K562 (cell line): ENCODE measurements at regions not wholly inside any gene's neighbourhood (a gene's known extent, or its start where the extent isn't known, plus 50 kb on each side); places are given as distances from the start of the nearest gene placed in this dataset.
A peak's percentile ranks its signal among the peaks of the same experiment; 100 is the strongest.

Experiments
- ATAC-seq: fragments of 200-7000 bp; cut with Tn5 transposase; 3 replicates; pipeline ENCODE4 v1.9.1; 2020; ENCODE audit warnings: moderate library complexity
- BruUV-seq: library from RNA; stranded (reverse); fragments of 400-500 nt; replicated peaks from 2 replicates; lab custom pipeline; 2021; lab: Mats Ljungman, UMichigan
- CTCF ChIA-PET: fragments of 300-600 bp; formaldehyde crosslinking; extraction: SDS; loops from one replicate; lab custom pipeline; 2021; ENCODE audit warnings: low intra/inter-chr PET ratio; lab: Yijun Ruan, JAX
- POLR2A ChIA-PET: fragments of 300-600, 350-650 bp; sonication (Branson Sonifier 250); formaldehyde crosslinking; extraction: SDS; loops from one replicate; lab custom pipeline; 2021; ENCODE audit warnings: antibody characterized with exemption, inconsistent platforms; lab: Yijun Ruan, JAX
- DNase-seq, 4 experiments: peaks; one replicate each; pipeline versions ENCODE4 v3.0.0 to v3.0.0-alpha.2; 2011 to 2018; ENCODE audit warnings: low spot score in 3 of 4, mixed read lengths in 3 of 4; ENCODE audit errors: extremely low read depth in 1 of 4
- FAIRE-seq: peaks from 2 replicates; lab custom pipeline; 2011; peaks lifted over from hg19 to GRCh38; lab: Jason Lieb, UNC
- H2AFZ ChIP-seq: 2 replicates; pipeline ENCODE4 v1.6.0; 2011; ENCODE audit warnings: low read depth, low read length, control low read depth, inconsistent platforms
- H3K27ac ChIP-seq: fragments of 200-600 bp; 3 replicates; pipeline ENCODE4 v1.8.0; 2011; ENCODE audit warnings: low read depth, mild to moderate bottlenecking, control low read depth, inconsistent platforms, low read length, moderate library complexity, mixed read lengths; ENCODE audit errors: extremely low read depth
- H3K27me3 ChIP-seq, 2 experiments: fragments of 300-600 bp in 1 of 2; 2 replicates in 1 of 2; 3 replicates in 1 of 2; pipeline versions ENCODE4 v1.6.0 to v1.8.0; 2011; ENCODE audit warnings: inconsistent platforms in 2 of 2, low read length in 2 of 2, mild to moderate bottlenecking in 1 of 2, mixed read lengths in 1 of 2, moderate library complexity in 1 of 2; ENCODE audit not compliant: control insufficient read depth in 2 of 2, insufficient read depth in 2 of 2
- H3K36me3 ChIP-seq: fragments of 300-600 bp; 3 replicates; pipeline ENCODE4 v1.8.0; 2011; ENCODE audit warnings: mild to moderate bottlenecking, low read length, inconsistent platforms; ENCODE audit not compliant: control insufficient read depth, insufficient read depth
- H3K4me1 ChIP-seq, 2 experiments: fragments of 200-600 bp in 1 of 2; replicated peaks in 1 of 2; 2 replicates in 1 of 2; 3 replicates in 1 of 2; pipeline versions ENCODE4 v1.5.1 to v1.8.0; 2011; ENCODE audit warnings: inconsistent platforms in 2 of 2, low read length in 2 of 2, mild to moderate bottlenecking in 1 of 2, mixed read lengths in 1 of 2, moderate library complexity in 1 of 2; ENCODE audit not compliant: control insufficient read depth in 2 of 2, insufficient read depth in 2 of 2
- H3K4me2 ChIP-seq: 2 replicates; pipeline ENCODE4 v1.6.1; 2011; ENCODE audit warnings: low read length, control low read depth, inconsistent platforms, mixed read lengths; ENCODE audit not compliant: insufficient read depth
- H3K4me3 ChIP-seq: fragments of 200-600 bp; sonication (generic), shearing (Covaris generic); 2 replicates; pipeline ENCODE4 v1.5.1; 2016; ENCODE audit warnings: control low read depth, inconsistent platforms
- H3K79me2 ChIP-seq: fragments of 200-600 bp; 3 replicates; pipeline ENCODE4 v1.8.0; 2011; ENCODE audit warnings: low read length, inconsistent platforms; ENCODE audit not compliant: control insufficient read depth, insufficient read depth
- H3K9ac ChIP-seq, 2 experiments: 2 replicates each; pipeline versions ENCODE4 v1.6.0 to v1.6.1; 2011; ENCODE audit warnings: low read depth in 2 of 2, low read length in 2 of 2, control low read depth in 1 of 2, inconsistent platforms in 1 of 2, mild to moderate bottlenecking in 1 of 2, mixed read lengths in 1 of 2; ENCODE audit not compliant: insufficient read depth in 1 of 2
- H3K9me1 ChIP-seq: one replicate; pipeline ENCODE4 v1.6.0; 2011; ENCODE audit warnings: inconsistent platforms, mild to moderate bottlenecking, low read length, moderate library complexity; ENCODE audit not compliant: control insufficient read depth, insufficient read depth
- H3K9me3 ChIP-seq: replicated peaks from 2 replicates; pipeline ENCODE4 v1.5.1; 2011; ENCODE audit warnings: low read depth, low read length, inconsistent platforms; ENCODE audit not compliant: control insufficient read depth, insufficient read depth
- H4K20me1 ChIP-seq: replicated peaks from 2 replicates; pipeline ENCODE4 v1.6.1; 2011; ENCODE audit warnings: low read length, inconsistent platforms, mixed read lengths; ENCODE audit not compliant: control insufficient read depth, insufficient read depth
- NFIC ChIP-seq: fragments of 450-650 bp; IDR thresholded peaks from 2 replicates; pipeline ENCODE4 v1.6.1; 2017; ENCODE audit warnings: mild to moderate bottlenecking, inconsistent platforms
- RBM22 ChIP-seq: fragments of 200-400 bp; formaldehyde crosslinking; IDR thresholded peaks from 2 replicates; pipeline ENCODE4 v1.6.1; 2018; ENCODE audit warnings: low read length, low read depth; ENCODE audit not compliant: poor library complexity, severe bottlenecking
- RFX1 ChIP-seq: fragments of 450-650 bp; IDR thresholded peaks from 2 replicates; pipeline ENCODE4 v1.6.1; 2016; ENCODE audit warnings: mild to moderate bottlenecking, moderate library complexity
- WGBS: fragments of 100-300 bp; shearing (Covaris generic); methylation state at CpG from one replicate; pipeline ENCODE4 v1.1.6; 2016; ENCODE audit warnings: low coverage, mixed read lengths; ENCODE audit not compliant: insufficient coverage; ENCODE audit errors: missing lambda C conversion rate; 5-methylcytosine and 5-hydroxymethylcytosine counted together
- in situ Hi-C: fragments of 300-500 bp; cut with MboI; formaldehyde crosslinking; loops from 4 replicates; pipeline ENCODE4 v1.15.0; 2018; ENCODE audit warnings: inconsistent platforms, mixed read lengths
- intact Hi-C: fragments of 100-400 bp; cut with micrococcal nuclease; formaldehyde crosslinking; loops from 2 replicates; pipeline ENCODE4 v1.14.2; 2022
- TF ChIP-seq, protein P1 (sequence below): fragments of 250-450 bp; sonication (Bioruptor Pico); IDR thresholded peaks from 2 replicates; pipeline ENCODE4 v1.6.1; 2021; ENCODE audit warnings: mild to moderate bottlenecking
- TF ChIP-seq, protein P2 (sequence below), 2 experiments: fragments of 450-650 bp; IDR thresholded peaks; 2 replicates each; pipeline ENCODE4 v1.6.1; 2018; ENCODE audit warnings: mild to moderate bottlenecking in 2 of 2, low read depth in 1 of 2; ENCODE audit not compliant: partially characterized antibody in 2 of 2

DNA sequence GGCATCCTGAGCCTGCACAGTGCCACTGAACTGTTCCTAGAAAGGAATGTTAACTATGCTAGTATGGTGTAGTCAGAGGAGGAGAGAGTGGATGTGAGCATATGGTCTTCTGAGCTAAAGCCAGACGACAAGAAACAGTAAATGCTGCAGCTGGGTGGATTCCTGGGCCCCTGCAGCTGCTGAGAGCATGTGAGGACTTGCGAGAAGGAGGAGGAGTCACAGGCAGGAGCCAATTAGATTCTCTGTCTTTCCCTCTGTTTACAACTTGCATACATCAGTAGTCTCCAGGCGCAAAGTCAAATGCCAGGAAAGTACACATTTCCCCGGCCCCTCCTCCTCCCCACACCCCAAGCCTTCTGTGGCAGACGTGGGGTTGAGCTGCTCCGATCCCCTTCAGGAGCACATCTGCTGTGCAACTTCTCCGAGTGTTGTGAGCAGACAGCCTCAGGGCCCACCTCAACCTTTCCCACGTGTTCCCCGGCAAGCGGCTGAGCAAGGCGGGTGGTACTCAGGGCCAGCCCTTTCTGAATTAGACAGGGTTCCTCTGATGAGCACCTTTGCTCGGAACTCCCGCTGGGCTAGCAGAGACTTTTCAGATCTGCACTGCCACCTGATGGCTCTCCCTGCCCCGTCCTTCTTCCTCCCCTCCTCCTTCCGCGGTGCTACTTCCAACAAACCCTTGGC, 108.7 kb upstream of the ATP6AP2 start (continued):
- no peak for TF ChIP-seq RBM22

DNA sequence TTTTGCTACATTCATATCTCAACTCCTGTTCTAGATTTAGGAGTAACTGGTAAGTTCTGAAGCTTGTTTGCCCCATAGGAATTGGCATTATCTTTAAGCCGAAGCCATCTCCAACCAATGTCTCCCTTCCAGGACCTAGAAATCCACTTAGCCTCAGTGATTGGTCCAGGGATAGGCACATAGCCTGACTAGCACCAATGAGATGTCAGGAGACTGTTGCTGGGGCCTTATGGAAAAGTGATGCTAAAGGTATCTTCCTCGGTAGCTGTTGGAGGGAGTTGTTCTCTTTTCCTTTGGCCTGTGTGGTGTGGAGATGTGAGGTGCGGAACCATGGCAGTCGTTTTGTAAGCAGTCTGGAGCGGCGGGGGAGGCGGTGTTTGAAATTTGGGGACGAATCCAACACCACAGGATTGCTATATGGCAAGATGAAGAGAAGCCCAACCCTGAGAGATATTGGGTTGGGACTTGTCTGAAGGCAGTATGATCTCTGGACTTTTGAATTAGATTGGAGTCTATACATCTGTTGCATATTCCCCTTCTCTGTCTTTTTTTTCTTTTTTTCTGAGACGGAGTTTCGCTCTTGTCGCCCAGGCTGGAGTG, 109.8 kb upstream of the ATP6AP2 start:
- WGBS, result 27% methylated on average over 6 of the region's 11 CpGs
- Histone ChIP-seq H3K9me3 (no peaks in the 10 kb centered on the region), H3K4me3 (no peak overlapping the region), H3K4me1 (peaks cover 3 to 5% of the 10 kb centered on the region in 2 experiments; a peak in 2 of 5 replicates), H3K27ac (no peak overlapping the region), H4K20me1 (no peaks in the 10 kb centered on the region), H3K79me2 (no peaks in the 10 kb centered on the region), H3K9me1 (no peaks in the 10 kb centered on the region), H3K27me3 (no peaks in the 10 kb centered on the region), H2AFZ (no peak overlapping the region), H3K4me2 (no peak overlapping the region), H3K9ac (no peak overlapping the region), H3K36me3 (no peaks in the 10 kb centered on the region)
- FAIRE-seq, result no peak
- TF ChIP-seq, protein P1, sequence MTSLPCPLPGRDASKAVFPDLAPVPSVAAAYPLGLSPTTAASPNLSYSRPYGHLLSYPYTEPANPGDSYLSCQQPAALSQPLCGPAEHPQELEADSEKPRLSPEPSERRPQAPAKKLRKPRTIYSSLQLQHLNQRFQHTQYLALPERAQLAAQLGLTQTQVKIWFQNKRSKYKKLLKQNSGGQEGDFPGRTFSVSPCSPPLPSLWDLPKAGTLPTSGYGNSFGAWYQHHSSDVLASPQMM, result no peak
- TF ChIP-seq NFIC (0 out of 2 replicates have a peak, but pooled peaks have one; percentile 13), RFX1 (peak; percentile 15; the same call in 1 of the 2 replicates)
- TF ChIP-seq, protein P2, sequence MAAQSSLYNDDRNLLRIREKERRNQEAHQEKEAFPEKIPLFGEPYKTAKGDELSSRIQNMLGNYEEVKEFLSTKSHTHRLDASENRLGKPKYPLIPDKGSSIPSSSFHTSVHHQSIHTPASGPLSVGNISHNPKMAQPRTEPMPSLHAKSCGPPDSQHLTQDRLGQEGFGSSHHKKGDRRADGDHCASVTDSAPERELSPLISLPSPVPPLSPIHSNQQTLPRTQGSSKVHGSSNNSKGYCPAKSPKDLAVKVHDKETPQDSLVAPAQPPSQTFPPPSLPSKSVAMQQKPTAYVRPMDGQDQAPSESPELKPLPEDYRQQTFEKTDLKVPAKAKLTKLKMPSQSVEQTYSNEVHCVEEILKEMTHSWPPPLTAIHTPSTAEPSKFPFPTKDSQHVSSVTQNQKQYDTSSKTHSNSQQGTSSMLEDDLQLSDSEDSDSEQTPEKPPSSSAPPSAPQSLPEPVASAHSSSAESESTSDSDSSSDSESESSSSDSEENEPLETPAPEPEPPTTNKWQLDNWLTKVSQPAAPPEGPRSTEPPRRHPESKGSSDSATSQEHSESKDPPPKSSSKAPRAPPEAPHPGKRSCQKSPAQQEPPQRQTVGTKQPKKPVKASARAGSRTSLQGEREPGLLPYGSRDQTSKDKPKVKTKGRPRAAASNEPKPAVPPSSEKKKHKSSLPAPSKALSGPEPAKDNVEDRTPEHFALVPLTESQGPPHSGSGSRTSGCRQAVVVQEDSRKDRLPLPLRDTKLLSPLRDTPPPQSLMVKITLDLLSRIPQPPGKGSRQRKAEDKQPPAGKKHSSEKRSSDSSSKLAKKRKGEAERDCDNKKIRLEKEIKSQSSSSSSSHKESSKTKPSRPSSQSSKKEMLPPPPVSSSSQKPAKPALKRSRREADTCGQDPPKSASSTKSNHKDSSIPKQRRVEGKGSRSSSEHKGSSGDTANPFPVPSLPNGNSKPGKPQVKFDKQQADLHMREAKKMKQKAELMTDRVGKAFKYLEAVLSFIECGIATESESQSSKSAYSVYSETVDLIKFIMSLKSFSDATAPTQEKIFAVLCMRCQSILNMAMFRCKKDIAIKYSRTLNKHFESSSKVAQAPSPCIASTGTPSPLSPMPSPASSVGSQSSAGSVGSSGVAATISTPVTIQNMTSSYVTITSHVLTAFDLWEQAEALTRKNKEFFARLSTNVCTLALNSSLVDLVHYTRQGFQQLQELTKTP (IDR thresholded peaks at IDR 0.05; ENCODE audit: low read depth in 1 of 2, partially characterized antibody in 2 of 2), result peak in 1 of 2 experiments; percentile 57
- ATAC-seq, result peak; percentile 47; the same call in 1 of the 3 replicates
- no TSS peak for BruUV-seq
- intact Hi-C loops, result no loop called here
- in situ Hi-C loops, result no loop called here
- CTCF ChIA-PET, result no interaction called here
- peak in 1 of 4 experiments; percentile 36 for DNase-seq
- POLR2A ChIA-PET, result no interaction called here
